ENCODE measurements at regions not wholly inside any gene's neighbourhood (a gene's known extent, or its start where the extent isn't known, plus 50 kb on each side); places are given as distances from the start of the nearest gene placed in this dataset.

GRCh38 chr11:95324826-95325225 is 93.8 kb upstream of the SESN3 start:
- no peak for ATAC-seq
- TF ChIP-seq GLIS3 (CRISPR knock-in tag; IDR thresholded peaks at IDR 0.05) (no peak), CREB5 (CRISPR knock-in tag; IDR thresholded peaks at IDR 0.05; ENCODE audit: low read depth) (no peak), CSDC2 (CRISPR knock-in tag; IDR thresholded peaks at IDR 0.05) (no peak), ZNF565 (CRISPR knock-in tag; conservative IDR thresholded peaks at IDR 0.05; ENCODE audit: low read depth) (no peak), ESRRG (CRISPR knock-in tag; IDR thresholded peaks at IDR 0.05) (no peak), ZFP30 (CRISPR knock-in tag; IDR thresholded peaks at IDR 0.05) (no peak), POU6F1 (CRISPR knock-in tag; IDR thresholded peaks at IDR 0.05; ENCODE audit: borderline replicate concordance, low read depth) (no peak), RARB (CRISPR knock-in tag; IDR thresholded peaks at IDR 0.05) (no peak), ZC3H10 (CRISPR knock-in tag; IDR thresholded peaks at IDR 0.05) (no peak), CSRNP3 (CRISPR knock-in tag; IDR thresholded peaks at IDR 0.05) (no peak), PPARA (CRISPR knock-in tag; IDR thresholded peaks at IDR 0.05; ENCODE audit: borderline replicate concordance) (no peak)

- TF ChIP-seq ISL1 (CRISPR knock-in tag; IDR thresholded peaks at IDR 0.05) (no peak), OSR1 (CRISPR knock-in tag; IDR thresholded peaks at IDR 0.05) (no peak), PATZ1 (CRISPR knock-in tag; IDR thresholded peaks at IDR 0.05; ENCODE audit: borderline replicate concordance) (no peak)
- ATAC-seq: no peak
These were observed 91.5 kb upstream of the SESN3 start for GRCh38 chr11:95322539-95322938.

- TF ChIP-seq CSRNP3 (CRISPR knock-in tag; IDR thresholded peaks at IDR 0.05): no peak
- TF ChIP-seq PATZ1 (CRISPR knock-in tag; IDR thresholded peaks at IDR 0.05; ENCODE audit: borderline replicate concordance): no peak
- TF ChIP-seq CREB5 (CRISPR knock-in tag; IDR thresholded peaks at IDR 0.05; ENCODE audit: low read depth): no peak
- no peak for TF ChIP-seq CSDC2 (CRISPR knock-in tag; IDR thresholded peaks at IDR 0.05)
- peak; percentile 77 for TF ChIP-seq ISL1 (CRISPR knock-in tag; IDR thresholded peaks at IDR 0.05)
- TF ChIP-seq OSR1 (CRISPR knock-in tag; IDR thresholded peaks at IDR 0.05): no peak
- TF ChIP-seq TCF4 (CRISPR knock-in tag; IDR thresholded peaks at IDR 0.05; ENCODE audit: borderline replicate concordance): peak; percentile 57; the same call in 1 of the 2 replicates
- ATAC-seq: no peak
These were observed 87.5 kb upstream of the SESN3 start for GRCh38 chr11:95318498-95318897.

GRCh38 chr11:95308512-95309035 is 77.6 kb upstream of the SESN3 start:
- no peak for ATAC-seq
- TF ChIP-seq ESRRG (CRISPR knock-in tag; IDR thresholded peaks at IDR 0.05) (no peak), ZNF565 (CRISPR knock-in tag; conservative IDR thresholded peaks at IDR 0.05; ENCODE audit: low read depth) (no peak), TSHZ2 (CRISPR knock-in tag; IDR thresholded peaks at IDR 0.05) (no peak), TCF4 (CRISPR knock-in tag; IDR thresholded peaks at IDR 0.05; ENCODE audit: borderline replicate concordance) (no peak), ZNF70 (CRISPR knock-in tag; IDR thresholded peaks at IDR 0.05) (no peak), CSDC2 (CRISPR knock-in tag; IDR thresholded peaks at IDR 0.05) (no peak), ARNTL (CRISPR knock-in tag; IDR thresholded peaks at IDR 0.05; ENCODE audit: borderline replicate concordance, low read depth) (no peak), ISL1 (CRISPR knock-in tag; IDR thresholded peaks at IDR 0.05) (no peak), PPARA (CRISPR knock-in tag; IDR thresholded peaks at IDR 0.05; ENCODE audit: borderline replicate concordance) (no peak)

All from SK-N-SH treated with all-trans-retinoic acid at 6 μM for 48 hours (cell line).